Muscle of leg (tissue), 3 donors: ENCODE measurements at regions not wholly inside any gene's neighbourhood (a gene's known extent, or its start where the extent isn't known, plus 50 kb on each side); places are given as distances from the start of the nearest gene placed in this dataset.
A peak's percentile ranks its signal among the peaks of the same experiment; 100 is the strongest.

Source experiments
- DNase-seq: peaks from one replicate; pipeline ENCODE4 v3.0.0; 2013
- H3K27ac ChIP-seq: one replicate; pipeline ENCODE4 v1.5.1; 2013; ENCODE audit warnings: mild to moderate bottlenecking, low read length, control low read depth
- H3K27me3 ChIP-seq: one replicate; pipeline ENCODE4 v1.6.1; 2013; ENCODE audit warnings: low read length; ENCODE audit not compliant: control insufficient read depth, insufficient read depth
- H3K36me3 ChIP-seq: one replicate; pipeline ENCODE4 v1.6.1; 2013; ENCODE audit warnings: low read length; ENCODE audit not compliant: control insufficient read depth, insufficient read depth
- H3K4me1 ChIP-seq: one replicate; pipeline ENCODE4 v1.6.1; 2013; ENCODE audit warnings: low read length; ENCODE audit not compliant: control insufficient read depth, insufficient read depth
- H3K4me3 ChIP-seq: one replicate; pipeline ENCODE4 v1.5.1; 2013; ENCODE audit warnings: low read length, control low read depth
- H3K9me3 ChIP-seq: replicated peaks from 2 replicates; pipeline ENCODE4 v1.6.1; 2013; ENCODE audit warnings: low read depth, low read length; ENCODE audit not compliant: control insufficient read depth
- WGBS: methylation state at CpG from one replicate; pipeline ENCODE4 v1.1.5; 2013; ENCODE audit warnings: missing lambda C conversion rate; ENCODE audit not compliant: insufficient coverage; 5-methylcytosine and 5-hydroxymethylcytosine counted together

GRCh38 chr3:106795553-106795952, 581.7 kb upstream of the CCDC54 start:
- H3K36me3 ChIP-seq = no peaks in the 10 kb centered on the region
- no peak for DNase-seq
- H3K27ac ChIP-seq = no peak overlapping the region
- WGBS = no CpG with 5 or more reads among the region's 1 CpG
- H3K9me3 ChIP-seq = no peaks in the 10 kb centered on the region
- no peaks in the 10 kb centered on the region for H3K27me3 ChIP-seq
- no peak overlapping the region for H3K4me3 ChIP-seq
- H3K4me1 ChIP-seq = no peaks in the 10 kb centered on the region

GRCh38 chr3:106797461-106797860, 579.8 kb upstream of the CCDC54 start:
- Histone ChIP-seq H3K4me1 (no peaks in the 10 kb centered on the region), H3K36me3 (no peaks in the 10 kb centered on the region), H3K27me3 (no peaks in the 10 kb centered on the region), H3K9me3 (no peaks in the 10 kb centered on the region), H3K4me3 (no peak overlapping the region), H3K27ac (no peak overlapping the region)
- no peak for DNase-seq
- no CpG with 5 or more reads among the region's 2 CpGs for WGBS

- Histone ChIP-seq H3K27me3 (no peaks in the 10 kb centered on the region), H3K27ac (no peak overlapping the region), H3K4me3 (no peak overlapping the region), H3K9me3 (no peaks in the 10 kb centered on the region), H3K4me1 (peaks cover 3% of the 10 kb centered on the region), H3K36me3 (no peaks in the 10 kb centered on the region)
- no CpG with 5 or more reads among the region's 1 CpG for WGBS
- no peak for DNase-seq
Observed at GRCh38 chr3:106805625-106806024, 571.6 kb upstream of the CCDC54 start.

- no peak overlapping the region for H3K4me3 ChIP-seq
- H3K36me3 ChIP-seq = no peaks in the 10 kb centered on the region
- H3K9me3 ChIP-seq = no peaks in the 10 kb centered on the region
- H3K4me1 ChIP-seq = peaks cover 5% of the 10 kb centered on the region
- no peaks in the 10 kb centered on the region for H3K27me3 ChIP-seq
- no peak overlapping the region for H3K27ac ChIP-seq
- no peak for DNase-seq
Observed at GRCh38 chr3:106806964-106807363, 570.3 kb upstream of the CCDC54 start.

- DNase-seq = no peak
- no peaks in the 10 kb centered on the region for H3K36me3 ChIP-seq
Observed at GRCh38 chr3:106809041-106809440, 568.2 kb upstream of the CCDC54 start.

DNA sequence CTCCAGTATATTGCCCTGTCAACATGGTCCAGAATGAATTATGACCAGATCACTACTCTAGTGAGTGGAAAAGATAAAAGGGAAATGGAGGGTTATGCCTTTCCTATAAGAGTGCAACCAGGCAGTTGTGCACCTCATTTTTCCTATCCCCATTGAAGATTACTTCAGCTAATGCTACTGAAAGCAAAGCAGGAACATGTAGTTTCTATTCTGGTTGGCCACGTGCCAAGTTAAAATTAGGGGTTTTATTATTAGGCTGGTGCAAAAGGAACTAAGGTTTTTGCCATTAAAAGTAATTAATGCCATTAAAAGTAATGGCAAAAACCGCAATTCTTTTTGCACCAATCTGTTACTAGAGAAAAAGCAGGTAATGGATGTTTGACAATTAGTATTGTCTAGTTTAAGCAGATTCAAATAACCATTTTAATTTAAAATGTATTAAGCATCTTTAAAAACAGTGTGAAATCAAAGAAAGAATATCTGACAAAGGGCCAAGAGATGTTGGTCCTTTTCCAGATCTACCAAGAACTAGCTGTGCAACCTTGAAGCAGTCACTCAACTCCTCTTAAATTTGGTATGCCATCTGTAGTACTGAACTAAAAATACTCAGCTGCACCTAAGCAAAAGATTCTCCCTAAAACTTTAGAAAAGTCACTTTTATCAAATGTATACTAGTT, 567.5 kb upstream of the CCDC54 start:
- peak; percentile 52 for DNase-seq

More at GRCh38 chr3:106809041-106809440, 568.2 kb upstream of the CCDC54 start:
- H3K4me1 ChIP-seq = peaks cover 12% of the 10 kb centered on the region
- WGBS = 80% methylated on average over 1 of the region's 3 CpGs
- no peaks in the 10 kb centered on the region for H3K27me3 ChIP-seq
- H3K9me3 ChIP-seq = no peaks in the 10 kb centered on the region
- H3K4me3 ChIP-seq = no peak overlapping the region
- H3K27ac ChIP-seq = no peak overlapping the region

GRCh38 chr3:106810300-106810875, 566.9 kb upstream of the CCDC54 start:
- H3K9me3 ChIP-seq = no peaks in the 10 kb centered on the region
- H3K27me3 ChIP-seq = no peaks in the 10 kb centered on the region
- no peak overlapping the region for H3K4me3 ChIP-seq
- no peaks in the 10 kb centered on the region for H3K36me3 ChIP-seq
- DNase-seq = peak; percentile 89
- peaks cover 15% of the 10 kb centered on the region for H3K4me1 ChIP-seq
- peak overlapping the region; percentile 64 for H3K27ac ChIP-seq
- WGBS = 50% methylated on average over 1 of the region's 4 CpGs

More for the DNA sequence above, 567.5 kb upstream of the CCDC54 start:
- Histone ChIP-seq H3K4me1 (peaks cover 15% of the 10 kb centered on the region), H3K27me3 (no peaks in the 10 kb centered on the region), H3K27ac (peak overlapping the region; percentile 64), H3K4me3 (no peak overlapping the region), H3K9me3 (no peaks in the 10 kb centered on the region), H3K36me3 (no peaks in the 10 kb centered on the region)
- no CpG with 5 or more reads among the region's 2 CpGs for WGBS

GRCh38 chr3:106811376-106811775, 565.9 kb upstream of the CCDC54 start:
- no peaks in the 10 kb centered on the region for H3K9me3 ChIP-seq
- WGBS = no CpG with 5 or more reads among the region's 3 CpGs
- H3K27ac ChIP-seq = no peak overlapping the region
- H3K27me3 ChIP-seq = no peaks in the 10 kb centered on the region
- H3K4me3 ChIP-seq = no peak overlapping the region
- DNase-seq = peak; percentile 47
- H3K36me3 ChIP-seq = no peaks in the 10 kb centered on the region
- peaks cover 15% of the 10 kb centered on the region for H3K4me1 ChIP-seq

DNA sequence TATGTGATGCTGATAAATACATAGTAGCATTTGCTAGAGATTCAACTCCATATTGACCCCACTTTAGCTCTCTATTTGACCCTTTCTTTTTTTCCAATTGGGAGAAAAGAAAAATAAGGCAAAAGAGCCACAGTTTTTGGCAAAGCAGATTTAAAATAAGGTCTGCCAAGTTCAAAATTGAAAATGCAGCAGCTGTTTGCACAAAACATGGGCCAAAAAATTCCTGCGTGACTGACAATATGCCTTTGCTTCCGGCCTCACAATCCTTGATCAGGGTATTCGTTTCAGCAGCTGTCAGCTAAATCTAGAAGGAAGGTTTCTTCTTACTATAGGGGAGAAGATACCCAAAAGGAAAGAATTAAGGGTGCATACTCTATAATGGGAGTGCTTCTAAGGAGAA, 563.5 kb upstream of the CCDC54 start:
- Histone ChIP-seq H3K36me3 (no peaks in the 10 kb centered on the region), H3K27me3 (no peaks in the 10 kb centered on the region), H3K4me1 (peaks cover 22% of the 10 kb centered on the region), H3K9me3 (no peaks in the 10 kb centered on the region), H3K4me3 (no peak overlapping the region), H3K27ac (peak overlapping the region; percentile 90)
- peak; percentile 93 for DNase-seq
- no CpG with 5 or more reads among the region's 3 CpGs for WGBS

DNA sequence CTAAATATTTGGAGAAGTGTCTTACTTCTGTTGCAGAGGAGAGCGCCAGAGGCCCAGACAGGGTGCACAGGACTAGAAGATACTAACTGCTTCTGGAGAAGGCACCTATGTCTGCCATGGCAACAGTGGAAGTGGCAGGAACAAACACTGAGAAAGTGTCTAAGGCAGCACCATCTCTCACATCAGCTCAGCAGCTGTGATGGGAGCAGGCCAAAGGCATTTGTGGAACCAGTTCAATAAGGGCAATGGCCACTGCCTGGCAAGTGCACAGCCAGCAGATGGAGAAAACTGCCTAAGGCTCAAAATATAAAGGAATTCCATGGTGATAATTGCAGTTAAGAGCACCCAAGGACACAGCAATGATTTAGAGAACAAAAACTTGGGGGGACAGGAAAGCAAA, 563.0 kb upstream of the CCDC54 start:
- Histone ChIP-seq H3K27ac (peak overlapping the region; percentile 90), H3K4me1 (peaks cover 22% of the 10 kb centered on the region), H3K36me3 (no peaks in the 10 kb centered on the region), H3K4me3 (no peak overlapping the region), H3K27me3 (no peaks in the 10 kb centered on the region), H3K9me3 (no peaks in the 10 kb centered on the region)
- 50% methylated on average over 1 of the region's 1 CpG for WGBS
- peak; percentile 91 for DNase-seq
